HUES6 (cell line): ENCODE measurements at regions not wholly inside any gene's neighbourhood (a gene's known extent, or its start where the extent isn't known, plus 50 kb on each side); places are given as distances from the start of the nearest gene placed in this dataset.
"Not testable (repeated sequence)": the region's sequence is repeated elsewhere in the genome, so short reads cannot be mapped to it uniquely, and the experiment has no call there.

Source experiments
- H3K27ac ChIP-seq: 2 replicates; pipeline ENCODE4 v1.7.0; 2013; ENCODE audit warnings: low read depth, mild to moderate bottlenecking, low read length, inconsistent platforms
- H3K27me3 ChIP-seq: 2 replicates; pipeline ENCODE4 v1.6.1; 2013; ENCODE audit warnings: low read length; ENCODE audit not compliant: control insufficient read depth, insufficient read depth
- H3K36me3 ChIP-seq: 2 replicates; pipeline ENCODE4 v1.6.1; 2013; ENCODE audit warnings: low read length; ENCODE audit not compliant: control insufficient read depth, insufficient read depth
- H3K4me1 ChIP-seq: 2 replicates; pipeline ENCODE4 v1.6.1; 2013; ENCODE audit warnings: low read length; ENCODE audit not compliant: control insufficient read depth, insufficient read depth
- H3K4me3 ChIP-seq: 2 replicates; pipeline ENCODE4 v1.5.1; 2013; ENCODE audit warnings: low read depth, low read length
- H3K9ac ChIP-seq: one replicate; pipeline ENCODE4 v1.6.1; 2013; ENCODE audit warnings: mild to moderate bottlenecking, low read length
- H3K9me3 ChIP-seq: 2 replicates; pipeline ENCODE4 v1.6.1; 2013; ENCODE audit warnings: low read depth, low read length; ENCODE audit not compliant: control insufficient read depth, insufficient read depth

- Histone ChIP-seq H3K9ac (no peak overlapping the region), H3K9me3 (peaks cover 3% of the 10 kb centered on the region; the same call in 1 of the 2 replicates), H3K4me3 (no peak overlapping the region), H3K27me3 (no peaks in the 10 kb centered on the region), H3K36me3 (peaks cover 37% of the 10 kb centered on the region), H3K27ac (no peak overlapping the region), H3K4me1 (peaks cover 8% of the 10 kb centered on the region; the same call in 1 of the 2 replicates)
Observed at GRCh38 chr5:18607570-18607969, 973.3 kb downstream of the TAF11L14 start.

DNA sequence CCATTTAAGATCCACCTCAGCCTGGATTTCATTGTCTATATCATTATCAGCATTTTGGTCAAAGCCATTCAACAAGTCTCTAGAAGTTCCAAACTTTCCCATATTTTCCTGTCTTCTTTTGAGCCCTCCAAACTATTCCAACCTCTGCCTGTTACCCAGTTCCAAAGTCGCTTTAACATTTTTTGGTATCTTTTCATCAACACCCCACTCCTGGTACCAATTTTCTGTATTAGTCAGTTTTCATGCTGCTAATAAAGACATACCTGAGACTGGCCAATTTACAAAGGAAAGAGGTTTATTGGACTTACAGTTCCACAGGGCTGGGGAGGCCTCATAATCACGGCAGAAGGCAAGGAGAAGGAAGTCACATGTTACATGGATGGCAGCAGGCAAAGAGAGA is 982.9 kb downstream of the TAF11L14 start:
- H3K36me3 ChIP-seq = peaks cover 43% of the 10 kb centered on the region
- H3K27ac ChIP-seq, H3K9ac ChIP-seq, H3K27me3 ChIP-seq, H3K4me1 ChIP-seq, H3K4me3 ChIP-seq: not testable (repeated sequence)
- H3K9me3 ChIP-seq = peaks cover 36% of the 10 kb centered on the region

- H3K27me3 ChIP-seq = no peaks in the 10 kb centered on the region
- peaks cover 20% of the 10 kb centered on the region; the same call in 1 of the 2 replicates for H3K9me3 ChIP-seq
- no peaks in the 10 kb centered on the region; the same call in 1 of the 2 replicates for H3K4me1 ChIP-seq
- H3K9ac ChIP-seq = no peak overlapping the region
- peaks cover 70% of the 10 kb centered on the region for H3K36me3 ChIP-seq
- no peak overlapping the region for H3K4me3 ChIP-seq
- no peak overlapping the region for H3K27ac ChIP-seq
Observed at GRCh38 chr5:18630458-18631045, 996.3 kb downstream of the TAF11L14 start.

DNA sequence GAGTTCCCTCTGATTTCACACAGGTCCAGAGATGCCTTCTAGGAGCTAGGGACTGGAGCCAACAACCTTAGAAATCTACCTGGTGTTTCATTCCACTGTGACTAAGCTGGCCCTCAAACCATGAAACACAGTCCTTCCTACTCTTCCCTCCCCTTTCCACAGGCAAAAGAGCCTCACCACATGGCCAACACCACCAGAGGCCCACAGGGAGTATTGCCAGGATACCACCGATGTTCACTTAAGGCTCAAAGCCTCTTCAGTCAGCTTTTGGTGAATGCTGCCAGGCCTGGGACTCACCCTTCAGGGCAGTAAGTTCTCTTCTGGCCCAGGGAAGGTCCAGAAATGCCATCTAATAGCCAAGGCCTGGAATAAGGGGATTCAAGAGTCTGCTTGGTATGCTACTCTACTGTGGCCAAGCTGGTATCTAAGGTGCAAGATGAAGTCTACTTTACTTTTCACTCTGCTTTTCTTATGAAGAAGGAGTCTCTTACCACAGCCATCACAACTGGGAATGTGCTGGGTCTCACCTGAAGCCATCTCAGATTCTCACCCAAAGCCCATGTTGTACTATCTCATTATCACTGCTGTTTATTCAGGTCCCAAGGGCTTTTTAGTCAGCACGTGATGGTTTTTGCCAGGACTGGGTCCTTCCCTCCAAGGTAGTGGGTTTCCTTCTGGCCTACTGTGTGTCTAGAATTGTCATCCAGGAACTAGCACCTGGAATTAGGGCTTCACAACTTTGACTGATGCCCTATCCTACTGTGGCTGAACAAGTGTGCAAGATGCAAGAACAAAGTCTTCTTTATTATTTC is 1018.4 kb downstream of the TAF11L14 start:
- peaks cover 60% of the 10 kb centered on the region for H3K9me3 ChIP-seq
- no peak overlapping the region for H3K9ac ChIP-seq
- no peak overlapping the region for H3K4me3 ChIP-seq
- no peaks in the 10 kb centered on the region for H3K27me3 ChIP-seq
- H3K27ac ChIP-seq = no peak overlapping the region
- no peaks in the 10 kb centered on the region for H3K4me1 ChIP-seq
- peaks cover 60% of the 10 kb centered on the region for H3K36me3 ChIP-seq

DNA sequence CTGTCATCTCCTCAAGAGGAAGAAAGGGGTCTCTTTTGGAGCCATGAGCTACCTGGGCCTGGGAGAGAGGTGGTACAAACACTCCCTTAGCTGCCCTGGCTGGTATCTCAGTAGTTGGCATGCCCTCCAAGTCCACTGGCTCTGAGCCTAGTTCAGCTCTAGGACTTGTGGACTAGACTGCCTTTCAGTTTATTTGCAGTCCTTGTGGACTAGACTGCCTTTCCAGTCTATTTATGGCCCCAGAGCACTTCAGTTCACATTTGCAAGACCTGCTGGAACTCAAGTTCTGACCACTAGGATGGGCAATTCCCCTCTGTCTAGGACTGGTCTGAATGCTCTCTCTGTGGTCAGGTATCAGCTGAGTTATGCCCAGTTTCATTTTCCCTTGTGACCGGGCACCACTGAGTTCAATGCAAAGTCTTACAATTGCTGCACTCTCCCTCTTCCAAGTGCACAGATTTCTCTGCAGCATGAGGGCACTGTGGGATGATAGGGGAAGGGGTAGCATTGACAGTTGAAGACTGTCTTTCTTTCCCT is 1019.0 kb downstream of the TAF11L14 start:
- H3K4me3 ChIP-seq = no peak overlapping the region
- no peak overlapping the region for H3K9ac ChIP-seq
- peaks cover 57% of the 10 kb centered on the region for H3K9me3 ChIP-seq
- no peak overlapping the region for H3K27ac ChIP-seq
- H3K4me1 ChIP-seq = no peaks in the 10 kb centered on the region
- peaks cover 67% of the 10 kb centered on the region for H3K36me3 ChIP-seq
- no peaks in the 10 kb centered on the region for H3K27me3 ChIP-seq

- H3K4me3 ChIP-seq = no peak overlapping the region
- H3K27ac ChIP-seq = no peak overlapping the region
- no peaks in the 10 kb centered on the region for H3K9me3 ChIP-seq
- no peaks in the 10 kb centered on the region for H3K27me3 ChIP-seq
- no peak overlapping the region for H3K9ac ChIP-seq
- no peaks in the 10 kb centered on the region for H3K4me1 ChIP-seq
- H3K36me3 ChIP-seq = peaks cover 96% of the 10 kb centered on the region
Observed at GRCh38 chr5:18660511-18660910, 1026.3 kb downstream of the TAF11L14 start.

DNA sequence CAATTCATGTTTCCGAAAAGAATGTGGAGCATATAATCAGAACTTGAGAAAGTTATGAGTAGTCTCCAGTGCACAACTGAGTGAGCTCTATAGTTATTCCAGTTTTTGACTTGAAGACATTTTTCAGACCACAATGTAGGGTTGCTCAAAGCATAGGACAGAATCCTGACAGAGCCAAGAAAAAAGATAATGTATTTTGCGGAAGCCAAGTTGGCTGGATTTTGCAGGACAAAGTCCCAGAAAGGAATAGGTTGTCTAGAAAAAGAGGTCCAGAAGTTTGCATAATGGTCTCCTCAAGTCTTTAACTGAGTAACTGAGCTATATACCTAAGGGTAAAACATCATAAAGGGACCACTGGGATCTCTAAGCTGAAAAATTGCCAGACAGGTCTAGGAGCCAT is 1028.0 kb downstream of the TAF11L14 start:
- Histone ChIP-seq H3K27me3 (no peaks in the 10 kb centered on the region), H3K9ac (no peak overlapping the region), H3K27ac (no peak overlapping the region), H3K36me3 (peaks cover 96% of the 10 kb centered on the region), H3K9me3 (no peaks in the 10 kb centered on the region), H3K4me1 (peaks cover 5% of the 10 kb centered on the region; the same call in 1 of the 2 replicates), H3K4me3 (peak overlapping the region; percentile 28; the same call in 1 of the 2 replicates)

GRCh38 chr5:18674212-18674611 is 1040.0 kb downstream of the TAF11L14 start:
- H3K4me1 ChIP-seq = peaks cover 25% of the 10 kb centered on the region
- peak overlapping the region; percentile 95 for H3K27ac ChIP-seq
- peaks cover 22% of the 10 kb centered on the region for H3K36me3 ChIP-seq
- peak overlapping the region; percentile 99 for H3K9ac ChIP-seq
- H3K4me3 ChIP-seq = peak overlapping the region; percentile 85
- H3K27me3 ChIP-seq, H3K9me3 ChIP-seq: not testable (repeated sequence)

GRCh38 chr5:18675041-18675440 is 1040.8 kb downstream of the TAF11L14 start:
- no peaks in the 10 kb centered on the region for H3K27me3 ChIP-seq
- H3K4me3 ChIP-seq = peak overlapping the region; percentile 85; the same call in 1 of the 2 replicates
- peaks cover 16% of the 10 kb centered on the region for H3K36me3 ChIP-seq
- peak overlapping the region; percentile 95 for H3K27ac ChIP-seq
- H3K4me1 ChIP-seq = peaks cover 25% of the 10 kb centered on the region
- peak overlapping the region; percentile 29 for H3K9ac ChIP-seq
- H3K9me3 ChIP-seq = no peaks in the 10 kb centered on the region

- H3K36me3 ChIP-seq = no peaks in the 10 kb centered on the region
- H3K9me3 ChIP-seq = peaks cover 3% of the 10 kb centered on the region; the same call in 1 of the 2 replicates
- no peaks in the 10 kb centered on the region for H3K27me3 ChIP-seq
- peak overlapping the region; percentile 2 for H3K9ac ChIP-seq
- no peak overlapping the region for H3K4me3 ChIP-seq
- peaks cover 12% of the 10 kb centered on the region for H3K4me1 ChIP-seq
- H3K27ac ChIP-seq = no peak overlapping the region
Observed at GRCh38 chr5:18686253-18686652, 1052.0 kb downstream of the TAF11L14 start.

GRCh38 chr5:18687429-18687828 is 1053.2 kb downstream of the TAF11L14 start:
- peaks cover 12% of the 10 kb centered on the region for H3K4me1 ChIP-seq
- H3K36me3 ChIP-seq = no peaks in the 10 kb centered on the region
- H3K27ac ChIP-seq = no peak overlapping the region
- H3K9ac ChIP-seq = no peak overlapping the region
- H3K27me3 ChIP-seq = no peaks in the 10 kb centered on the region
- H3K9me3 ChIP-seq = no peaks in the 10 kb centered on the region
- H3K4me3 ChIP-seq = no peak overlapping the region
